HG03378 (cell line): ENCODE measurements at regions not wholly inside any gene's neighbourhood (a gene's known extent, or its start where the extent isn't known, plus 50 kb on each side); places are given as distances from the start of the nearest gene placed in this dataset.
"Not testable (repeated sequence)": the region's sequence is repeated elsewhere in the genome, so short reads cannot be mapped to it uniquely, and the experiment has no call there.

Experiments
- ATAC-seq: cut with Tn5 transposase; IDR thresholded peaks from one replicate; pipeline ENCODE4 v1.9.1; 2021; ENCODE audit warnings: mild to moderate bottlenecking, moderate library complexity; ENCODE audit not compliant: unreplicated experiment

GRCh38 chr5:99033014-99033900 lies 104.5 kb upstream of the CHD1 start:
- ATAC-seq = peak; percentile 16

GRCh38 chr5:99032234-99033013 lies 103.6 kb upstream of the CHD1 start:
- peak; percentile 48 for ATAC-seq

- no peak for ATAC-seq
Observed at GRCh38 chr5:99030906-99031440, 102.2 kb upstream of the CHD1 start.

- ATAC-seq = no peak
Observed at GRCh38 chr5:99029172-99029571, 100.4 kb upstream of the CHD1 start.

- not testable (repeated sequence) for ATAC-seq
Observed at GRCh38 chr5:99028170-99028569, 99.4 kb upstream of the CHD1 start.

GRCh38 chr5:99025298-99026045 lies 96.7 kb upstream of the CHD1 start:
- ATAC-seq = peak; percentile 18

- no peak for ATAC-seq
Observed at GRCh38 chr5:99023330-99023729, 94.5 kb upstream of the CHD1 start.

GRCh38 chr5:99022250-99022649 lies 93.4 kb upstream of the CHD1 start:
- no peak for ATAC-seq

- no peak for ATAC-seq
Observed at GRCh38 chr5:99020698-99021048, 91.9 kb upstream of the CHD1 start.

- ATAC-seq = peak; percentile 84
Observed at GRCh38 chr5:99019812-99020697, 91.2 kb upstream of the CHD1 start.

- no peak for ATAC-seq
Observed at GRCh38 chr5:99019254-99019653, 90.4 kb upstream of the CHD1 start.

GRCh38 chr5:99010294-99010693 lies 81.5 kb upstream of the CHD1 start:
- no peak for ATAC-seq

GRCh38 chr5:99008009-99008408 lies 79.2 kb upstream of the CHD1 start:
- ATAC-seq = not testable (repeated sequence)

GRCh38 chr5:99005506-99005905 lies 76.7 kb upstream of the CHD1 start:
- no peak for ATAC-seq

- peak; percentile 100 for ATAC-seq
Observed at GRCh38 chr5:99004960-99005359, 76.2 kb upstream of the CHD1 start.

- ATAC-seq = no peak
Observed at GRCh38 chr5:99000876-99001275, 72.1 kb upstream of the CHD1 start.

- no peak for ATAC-seq
Observed at GRCh38 chr5:99000221-99000620, 71.4 kb upstream of the CHD1 start.

GRCh38 chr5:98999631-99000030 lies 70.8 kb upstream of the CHD1 start:
- ATAC-seq = no peak

- ATAC-seq = no peak
Observed at GRCh38 chr5:98997000-98997399, 68.2 kb upstream of the CHD1 start.

- no peak for ATAC-seq
Observed at GRCh38 chr5:98994611-98995010, 65.8 kb upstream of the CHD1 start.
